ENCODE measurements at regions not wholly inside any gene's neighbourhood (a gene's known extent, or its start where the extent isn't known, plus 50 kb on each side); places are given as distances from the start of the nearest gene placed in this dataset.

DNA sequence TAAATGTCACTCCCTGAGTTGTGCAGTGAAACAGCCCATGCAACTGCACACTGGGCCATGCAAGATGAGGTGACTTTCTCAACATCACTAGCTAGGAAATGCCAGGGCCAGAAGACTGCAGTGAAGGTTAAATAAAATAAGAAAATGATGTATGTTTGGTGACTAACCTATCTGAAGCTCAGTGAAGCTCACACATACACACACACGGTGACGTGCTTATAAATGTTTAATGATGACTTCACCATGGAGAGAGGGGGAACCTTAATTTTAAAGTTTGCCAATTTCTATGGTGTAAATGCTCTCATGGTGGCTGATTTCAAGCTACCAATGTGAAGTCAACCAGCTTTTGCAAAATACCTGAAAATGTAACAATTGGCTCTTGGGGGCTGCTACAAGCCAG, 166.4 kb downstream of the MAF start:
- no peak for DNase-seq (ENCODE audit: low spot score)
- in situ Hi-C loops (cut with MboI; ENCODE audit: low pct_unique_long_range_greater_than_20kb, low sequenced_read_pairs, unreplicated experiment), result no loop called here
- TF ChIP-seq, protein P1, sequence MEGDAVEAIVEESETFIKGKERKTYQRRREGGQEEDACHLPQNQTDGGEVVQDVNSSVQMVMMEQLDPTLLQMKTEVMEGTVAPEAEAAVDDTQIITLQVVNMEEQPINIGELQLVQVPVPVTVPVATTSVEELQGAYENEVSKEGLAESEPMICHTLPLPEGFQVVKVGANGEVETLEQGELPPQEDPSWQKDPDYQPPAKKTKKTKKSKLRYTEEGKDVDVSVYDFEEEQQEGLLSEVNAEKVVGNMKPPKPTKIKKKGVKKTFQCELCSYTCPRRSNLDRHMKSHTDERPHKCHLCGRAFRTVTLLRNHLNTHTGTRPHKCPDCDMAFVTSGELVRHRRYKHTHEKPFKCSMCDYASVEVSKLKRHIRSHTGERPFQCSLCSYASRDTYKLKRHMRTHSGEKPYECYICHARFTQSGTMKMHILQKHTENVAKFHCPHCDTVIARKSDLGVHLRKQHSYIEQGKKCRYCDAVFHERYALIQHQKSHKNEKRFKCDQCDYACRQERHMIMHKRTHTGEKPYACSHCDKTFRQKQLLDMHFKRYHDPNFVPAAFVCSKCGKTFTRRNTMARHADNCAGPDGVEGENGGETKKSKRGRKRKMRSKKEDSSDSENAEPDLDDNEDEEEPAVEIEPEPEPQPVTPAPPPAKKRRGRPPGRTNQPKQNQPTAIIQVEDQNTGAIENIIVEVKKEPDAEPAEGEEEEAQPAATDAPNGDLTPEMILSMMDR (IDR thresholded peaks at IDR 0.05; ENCODE audit: extremely low read depth, insufficient read depth, missing control alignments), result no peak

DNA sequence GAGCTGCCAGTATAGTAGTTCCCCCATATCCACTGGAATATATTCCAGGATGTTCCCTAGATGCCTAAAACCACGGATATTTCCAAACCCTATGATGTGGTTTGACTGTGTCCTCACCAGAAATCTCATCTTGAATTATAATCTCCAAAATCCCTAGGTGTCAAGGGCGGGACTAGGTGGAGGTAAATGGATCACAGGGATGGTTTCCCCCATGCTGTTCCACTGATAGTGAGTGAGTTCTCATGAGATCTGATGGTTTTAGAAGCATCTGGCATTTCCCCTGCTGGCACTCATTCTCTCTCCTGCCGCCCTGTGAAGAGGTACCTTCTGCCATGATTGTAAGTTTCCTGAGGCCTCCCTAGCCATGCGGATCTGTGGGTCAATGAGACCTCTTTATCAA, 168.6 kb downstream of the MAF start:
- no peak for DNase-seq (ENCODE audit: low spot score)
- TF ChIP-seq, protein P1 (IDR thresholded peaks at IDR 0.05; ENCODE audit: extremely low read depth, insufficient read depth, missing control alignments), result no peak
- in situ Hi-C loops (cut with MboI; ENCODE audit: low pct_unique_long_range_greater_than_20kb, low sequenced_read_pairs, unreplicated experiment), result no loop called here

DNA sequence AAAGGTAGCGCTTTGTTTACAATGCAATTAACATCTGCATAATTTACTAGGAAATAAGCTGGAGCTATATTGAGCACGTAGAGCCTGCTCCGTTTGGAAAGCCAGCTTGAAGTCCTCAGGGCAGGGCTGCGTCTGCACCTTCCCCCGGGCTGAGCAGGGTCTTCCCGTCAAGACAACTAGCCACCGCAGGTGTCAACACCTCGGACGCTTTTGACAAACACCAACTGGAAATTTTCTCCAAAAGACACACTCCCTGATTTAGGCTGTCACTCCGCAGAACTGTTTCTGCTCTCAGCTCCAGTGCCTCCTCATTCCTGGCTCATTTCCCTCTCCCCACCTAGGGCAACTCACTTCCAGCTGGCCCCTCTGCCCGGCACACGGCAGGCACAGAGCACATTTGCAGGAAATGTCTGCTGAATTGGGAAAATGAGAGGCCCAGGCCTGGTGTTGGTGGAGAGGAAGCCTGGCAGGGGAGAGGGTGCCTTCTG, 170.3 kb downstream of the MAF start:
- TF ChIP-seq, protein P1 (IDR thresholded peaks at IDR 0.05; ENCODE audit: extremely low read depth, insufficient read depth, missing control alignments), result no peak
- no peak for DNase-seq (ENCODE audit: low spot score)
- in situ Hi-C loops (cut with MboI; ENCODE audit: low pct_unique_long_range_greater_than_20kb, low sequenced_read_pairs, unreplicated experiment), result no loop called here

DNA sequence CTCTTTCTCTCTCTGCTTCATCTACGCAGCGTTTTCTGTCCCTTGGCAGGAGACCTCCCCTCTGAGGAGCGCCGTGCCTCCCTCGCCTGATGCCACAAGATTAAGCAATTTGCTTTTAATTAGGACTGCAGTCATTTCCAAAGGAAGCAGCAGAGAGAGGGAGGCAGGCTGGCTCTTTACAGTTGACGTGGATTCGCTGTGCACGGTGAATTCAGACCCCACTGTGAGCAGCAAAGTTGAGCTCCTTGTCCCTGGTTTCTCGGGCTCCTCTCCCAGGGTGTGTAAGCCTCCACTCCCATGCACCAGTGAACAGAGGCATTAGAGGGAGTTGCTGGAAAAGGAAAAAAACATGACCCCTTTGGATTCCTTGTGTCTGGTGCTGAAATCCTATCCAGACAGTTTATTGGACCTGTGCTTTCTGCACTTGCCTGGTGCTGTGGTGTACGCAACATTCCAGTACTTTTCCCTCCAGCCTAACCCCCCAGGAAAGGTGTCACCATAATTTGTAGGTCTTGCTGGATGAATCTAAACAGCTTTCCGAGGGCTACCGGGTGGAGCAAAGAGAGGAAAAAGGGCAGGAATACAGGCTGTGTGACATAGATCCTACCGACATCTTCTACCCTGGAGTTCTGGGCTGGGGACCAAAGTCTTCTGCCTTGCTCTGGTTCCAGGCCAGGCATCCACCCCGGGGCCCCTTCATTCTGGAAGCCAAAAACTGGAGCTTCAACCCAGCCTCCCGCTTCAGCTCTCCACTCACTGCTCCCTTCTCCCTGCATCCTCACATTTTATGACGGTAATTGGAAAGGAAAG, 171.0 kb downstream of the MAF start:
- TF ChIP-seq, protein P1 (IDR thresholded peaks at IDR 0.05; ENCODE audit: extremely low read depth, insufficient read depth, missing control alignments), result no peak
- no peak for DNase-seq (ENCODE audit: low spot score)
- in situ Hi-C loops (cut with MboI; ENCODE audit: low pct_unique_long_range_greater_than_20kb, low sequenced_read_pairs, unreplicated experiment), result no loop called here

DNA sequence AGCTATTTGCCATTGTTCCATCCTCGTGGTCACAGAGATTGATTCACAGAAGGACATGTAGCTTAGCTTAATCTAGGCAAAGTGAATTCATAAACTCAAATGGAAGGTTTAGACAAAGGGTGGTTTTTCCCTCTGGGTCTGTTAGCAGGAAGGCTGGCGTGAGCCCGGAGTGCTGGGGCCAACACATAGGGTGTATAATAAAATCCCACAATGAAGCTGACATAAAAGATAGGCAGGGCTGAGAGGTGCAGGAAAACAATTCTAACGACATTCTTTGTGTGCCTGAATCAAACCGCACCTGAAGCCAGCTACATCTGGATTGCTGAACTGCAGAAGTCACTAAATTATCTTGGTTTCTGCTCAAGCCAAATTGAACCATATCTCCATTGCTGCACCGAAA, 173.9 kb downstream of the MAF start:
- TF ChIP-seq, protein P1 (IDR thresholded peaks at IDR 0.05; ENCODE audit: extremely low read depth, insufficient read depth, missing control alignments), result no peak
- no peak for DNase-seq (ENCODE audit: low spot score)
- in situ Hi-C loops (cut with MboI; ENCODE audit: low pct_unique_long_range_greater_than_20kb, low sequenced_read_pairs, unreplicated experiment), result no loop called here

DNA sequence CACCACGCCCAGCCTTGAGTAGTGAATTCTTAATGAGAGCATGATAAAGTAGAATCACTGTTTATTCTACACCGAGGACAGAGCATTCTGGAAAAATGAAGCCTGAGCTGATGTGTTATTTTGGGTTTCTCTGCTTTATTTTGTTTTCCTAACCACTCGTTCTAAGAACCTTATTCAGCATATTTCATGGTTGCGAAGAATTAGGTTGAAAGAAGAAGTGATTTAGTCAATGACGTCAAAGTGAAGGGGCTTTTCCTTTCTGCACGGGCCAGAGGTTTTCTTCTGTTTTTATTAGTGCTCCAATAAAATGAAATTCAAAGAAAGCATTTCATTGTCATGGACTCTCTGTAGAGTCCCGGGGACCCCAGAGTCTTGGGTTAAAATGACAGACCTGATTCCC, 178.5 kb downstream of the MAF start:
- in situ Hi-C loops (cut with MboI; ENCODE audit: low pct_unique_long_range_greater_than_20kb, low sequenced_read_pairs, unreplicated experiment), result no loop called here
- DNase-seq (ENCODE audit: low spot score), result no peak
- TF ChIP-seq, protein P1 (IDR thresholded peaks at IDR 0.05; ENCODE audit: extremely low read depth, insufficient read depth, missing control alignments), result no peak

Measured in GM13977 (cell line).